Ishikawa (cell line): ENCODE measurements at regions not wholly inside any gene's neighbourhood (a gene's known extent, or its start where the extent isn't known, plus 50 kb on each side); places are given as distances from the start of the nearest gene placed in this dataset.
A peak's percentile ranks its signal among the peaks of the same experiment; 100 is the strongest.

Experiments
- CEBPB ChIP-seq: IDR thresholded peaks from 2 replicates; pipeline ENCODE4 v1.6.1; 2012
- CREB1 ChIP-seq: IDR thresholded peaks from 2 replicates; pipeline ENCODE4 v1.6.1; 2012; ENCODE audit warnings: low read depth
- EGR1 ChIP-seq: IDR thresholded peaks from 2 replicates; pipeline ENCODE4 v1.6.1; 2012
- EP300 ChIP-seq: IDR thresholded peaks from 2 replicates; pipeline ENCODE4 v1.6.1; 2012; ENCODE audit warnings: borderline replicate concordance
- FOXM1 ChIP-seq: IDR thresholded peaks from 2 replicates; pipeline ENCODE4 v1.6.1; 2012; ENCODE audit warnings: low read depth, borderline replicate concordance
- NFIC ChIP-seq: IDR thresholded peaks from 2 replicates; pipeline ENCODE4 v1.6.1; 2012
- RAD21 ChIP-seq: IDR thresholded peaks from 2 replicates; pipeline ENCODE4 v1.6.1; 2012; ENCODE audit warnings: low read depth
- TAF1 ChIP-seq: IDR thresholded peaks from 2 replicates; pipeline ENCODE4 v1.6.1; 2012; ENCODE audit warnings: low read depth, mild to moderate bottlenecking
- TCF12 ChIP-seq: IDR thresholded peaks from 2 replicates; pipeline ENCODE4 v1.6.1; 2012; ENCODE audit warnings: low read depth
- TEAD4 ChIP-seq: IDR thresholded peaks from 2 replicates; pipeline ENCODE4 v1.6.1; 2012
- YY1 ChIP-seq: IDR thresholded peaks from 2 replicates; pipeline ENCODE4 v1.6.1; 2012; ENCODE audit warnings: low read depth
- ZBTB7A ChIP-seq: IDR thresholded peaks from 2 replicates; pipeline ENCODE4 v1.6.1; 2012; ENCODE audit warnings: low read depth
- TF ChIP-seq, protein P1 (sequence below): IDR thresholded peaks from 2 replicates; pipeline ENCODE4 v1.6.1; 2012; ENCODE audit warnings: low read depth, mild to moderate bottlenecking
- TF ChIP-seq, protein P2 (sequence below): IDR thresholded peaks from 2 replicates; pipeline ENCODE4 v1.6.1; 2012
- TF ChIP-seq, protein P3 (sequence below): IDR thresholded peaks from 2 replicates; pipeline ENCODE4 v1.6.1; 2012

GRCh38 chr17:73776351-73777130 is 132.3 kb upstream of the SDK2 start:
- TF ChIP-seq CREB1 (no peak), FOXM1 (no peak), TAF1 (no peak), TEAD4 (no peak), YY1 (no peak), TCF12 (no peak), EGR1 (no peak), NFIC (no peak), EP300 (no peak), CEBPB (no peak), RAD21 (no peak), ZBTB7A (no peak)
- TF ChIP-seq, protein P1, sequence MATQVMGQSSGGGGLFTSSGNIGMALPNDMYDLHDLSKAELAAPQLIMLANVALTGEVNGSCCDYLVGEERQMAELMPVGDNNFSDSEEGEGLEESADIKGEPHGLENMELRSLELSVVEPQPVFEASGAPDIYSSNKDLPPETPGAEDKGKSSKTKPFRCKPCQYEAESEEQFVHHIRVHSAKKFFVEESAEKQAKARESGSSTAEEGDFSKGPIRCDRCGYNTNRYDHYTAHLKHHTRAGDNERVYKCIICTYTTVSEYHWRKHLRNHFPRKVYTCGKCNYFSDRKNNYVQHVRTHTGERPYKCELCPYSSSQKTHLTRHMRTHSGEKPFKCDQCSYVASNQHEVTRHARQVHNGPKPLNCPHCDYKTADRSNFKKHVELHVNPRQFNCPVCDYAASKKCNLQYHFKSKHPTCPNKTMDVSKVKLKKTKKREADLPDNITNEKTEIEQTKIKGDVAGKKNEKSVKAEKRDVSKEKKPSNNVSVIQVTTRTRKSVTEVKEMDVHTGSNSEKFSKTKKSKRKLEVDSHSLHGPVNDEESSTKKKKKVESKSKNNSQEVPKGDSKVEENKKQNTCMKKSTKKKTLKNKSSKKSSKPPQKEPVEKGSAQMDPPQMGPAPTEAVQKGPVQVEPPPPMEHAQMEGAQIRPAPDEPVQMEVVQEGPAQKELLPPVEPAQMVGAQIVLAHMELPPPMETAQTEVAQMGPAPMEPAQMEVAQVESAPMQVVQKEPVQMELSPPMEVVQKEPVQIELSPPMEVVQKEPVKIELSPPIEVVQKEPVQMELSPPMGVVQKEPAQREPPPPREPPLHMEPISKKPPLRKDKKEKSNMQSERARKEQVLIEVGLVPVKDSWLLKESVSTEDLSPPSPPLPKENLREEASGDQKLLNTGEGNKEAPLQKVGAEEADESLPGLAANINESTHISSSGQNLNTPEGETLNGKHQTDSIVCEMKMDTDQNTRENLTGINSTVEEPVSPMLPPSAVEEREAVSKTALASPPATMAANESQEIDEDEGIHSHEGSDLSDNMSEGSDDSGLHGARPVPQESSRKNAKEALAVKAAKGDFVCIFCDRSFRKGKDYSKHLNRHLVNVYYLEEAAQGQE: no peak
- TF ChIP-seq, protein P2, sequence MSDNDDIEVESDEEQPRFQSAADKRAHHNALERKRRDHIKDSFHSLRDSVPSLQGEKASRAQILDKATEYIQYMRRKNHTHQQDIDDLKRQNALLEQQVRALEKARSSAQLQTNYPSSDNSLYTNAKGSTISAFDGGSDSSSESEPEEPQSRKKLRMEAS: no peak
- TF ChIP-seq, protein P3, sequence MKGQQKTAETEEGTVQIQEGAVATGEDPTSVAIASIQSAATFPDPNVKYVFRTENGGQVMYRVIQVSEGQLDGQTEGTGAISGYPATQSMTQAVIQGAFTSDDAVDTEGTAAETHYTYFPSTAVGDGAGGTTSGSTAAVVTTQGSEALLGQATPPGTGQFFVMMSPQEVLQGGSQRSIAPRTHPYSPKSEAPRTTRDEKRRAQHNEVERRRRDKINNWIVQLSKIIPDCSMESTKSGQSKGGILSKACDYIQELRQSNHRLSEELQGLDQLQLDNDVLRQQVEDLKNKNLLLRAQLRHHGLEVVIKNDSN: no peak

GRCh38 chr17:73777131-73777449 is 132.8 kb upstream of the SDK2 start:
- TF ChIP-seq FOXM1 (no peak), RAD21 (no peak), NFIC (no peak), CREB1 (no peak), TAF1 (no peak), EP300 (no peak), ZBTB7A (no peak)
- TF ChIP-seq, protein P2: no peak
- TF ChIP-seq, protein P3: no peak

DNA sequence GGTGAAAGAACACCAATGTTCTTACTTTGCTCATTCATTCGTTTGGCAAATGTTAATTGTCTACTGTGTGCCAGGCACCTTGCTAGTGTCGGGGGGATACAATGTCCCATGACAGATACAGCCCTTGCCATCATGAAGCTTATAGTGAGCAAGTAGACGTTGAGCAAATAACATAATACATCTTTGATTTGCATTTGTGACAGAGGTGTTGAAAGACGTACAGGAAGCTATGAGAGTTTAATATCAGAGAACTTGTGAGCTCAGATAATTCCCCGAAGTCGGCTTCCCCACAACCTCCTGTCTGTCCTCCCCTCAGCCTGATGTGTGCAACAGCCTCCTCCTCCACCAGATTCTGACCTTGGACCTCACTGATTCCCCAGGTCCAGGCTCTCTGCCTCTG is 138.0 kb upstream of the SDK2 start:
- no peak for TF ChIP-seq NFIC
- TF ChIP-seq EP300: no peak
- TF ChIP-seq TCF12: no peak
- TF ChIP-seq, protein P2: no peak
- TF ChIP-seq ZBTB7A: no peak
- TF ChIP-seq, protein P3: no peak
- TF ChIP-seq TAF1: no peak
- TF ChIP-seq FOXM1: no peak
- TF ChIP-seq YY1: no peak
- TF ChIP-seq, protein P1: no peak
- TF ChIP-seq EGR1: no peak
- TF ChIP-seq RAD21: no peak
- TF ChIP-seq CEBPB: no peak
- TF ChIP-seq CREB1: no peak
- TF ChIP-seq TEAD4: no peak

GRCh38 chr17:73782641-73783381 is 138.6 kb upstream of the SDK2 start:
- TF ChIP-seq NFIC: no peak
- TF ChIP-seq CREB1: no peak
- no peak for TF ChIP-seq CEBPB
- peak; percentile 47 for TF ChIP-seq RAD21

- TF ChIP-seq YY1: no peak
- TF ChIP-seq ZBTB7A: no peak
- TF ChIP-seq CEBPB: no peak
- no peak for TF ChIP-seq NFIC
- TF ChIP-seq CREB1: no peak
- TF ChIP-seq TAF1: no peak
- TF ChIP-seq FOXM1: no peak
- no peak for TF ChIP-seq EP300
- TF ChIP-seq, protein P2: no peak
- no peak for TF ChIP-seq TCF12
- TF ChIP-seq, protein P1: no peak
- no peak for TF ChIP-seq RAD21
- TF ChIP-seq, protein P3: no peak
- TF ChIP-seq EGR1: no peak
- no peak for TF ChIP-seq TEAD4
Measured at GRCh38 chr17:73783382-73783766, 139.1 kb upstream of the SDK2 start.
